DND-41 (cell line): ENCODE measurements at regions not wholly inside any gene's neighbourhood (a gene's known extent, or its start where the extent isn't known, plus 50 kb on each side); places are given as distances from the start of the nearest gene placed in this dataset.

Source experiments
- ATAC-seq: fragments of 200-7000 bp; cut with Tn5 transposase; 3 replicates; pipeline ENCODE4 v1.9.1; 2021; ENCODE audit warnings: low read depth; ENCODE audit not compliant: insufficient read depth
- DNase-seq: peaks from one replicate; pipeline ENCODE4 v3.0.0-alpha.2; 2020
- H2AFZ ChIP-seq: 2 replicates; pipeline ENCODE4 v1.6.0; 2012; ENCODE audit warnings: low read depth, low read length
- H3K27ac ChIP-seq: 2 replicates; pipeline ENCODE4 v1.5.1; 2012; ENCODE audit warnings: low read length, inconsistent platforms
- H3K27me3 ChIP-seq: fragments of 200-600 bp; sonication (generic); 2 replicates; pipeline ENCODE4 v1.6.0; 2012; ENCODE audit warnings: low read length, mild to moderate bottlenecking, inconsistent platforms; ENCODE audit not compliant: insufficient read depth, poor library complexity
- H3K36me3 ChIP-seq: 2 replicates; pipeline ENCODE4 v1.5.1; 2012; ENCODE audit warnings: low read length, inconsistent platforms; ENCODE audit not compliant: insufficient read depth
- H3K4me1 ChIP-seq: 2 replicates; pipeline ENCODE4 v1.5.1; 2012; ENCODE audit warnings: mild to moderate bottlenecking, low read length; ENCODE audit not compliant: insufficient read depth
- H3K4me2 ChIP-seq: 2 replicates; pipeline ENCODE4 v1.6.0; 2012; ENCODE audit warnings: mild to moderate bottlenecking, moderate library complexity, low read length, inconsistent platforms; ENCODE audit not compliant: insufficient read depth
- H3K4me3 ChIP-seq, 2 experiments: fragments of 200-600 bp in 1 of 2; shearing (Covaris generic) in 1 of 2; 2 replicates each; pipeline ENCODE4 v1.5.1; 2012 to 2016; ENCODE audit warnings: inconsistent platforms in 2 of 2, low read length in 2 of 2, mild to moderate bottlenecking in 2 of 2, low read depth in 1 of 2, moderate library complexity in 1 of 2
- H3K79me2 ChIP-seq: 2 replicates; pipeline ENCODE4 v1.6.0; 2012; ENCODE audit warnings: low read length, inconsistent platforms; ENCODE audit not compliant: insufficient read depth
- H3K9ac ChIP-seq: 2 replicates; pipeline ENCODE4 v1.6.0; 2012; ENCODE audit warnings: low read depth, mild to moderate bottlenecking, inconsistent platforms, low read length, moderate library complexity
- H3K9me3 ChIP-seq: 2 replicates; pipeline ENCODE4 v1.5.1; 2012; ENCODE audit warnings: low read length, moderate library complexity, mild to moderate bottlenecking, inconsistent platforms; ENCODE audit not compliant: insufficient read depth, severe bottlenecking
- H4K20me1 ChIP-seq: 2 replicates; pipeline ENCODE4 v1.6.0; 2012; ENCODE audit warnings: low read length; ENCODE audit not compliant: insufficient read depth
- EZH2 ChIP-seq: IDR thresholded peaks from 3 replicates; pipeline ENCODE4 v1.6.1; 2012; ENCODE audit warnings: borderline replicate concordance, low read depth, mild to moderate bottlenecking, moderate library complexity, low read length, inconsistent platforms; ENCODE audit not compliant: severe bottlenecking
- TF ChIP-seq, protein P1 (sequence below): IDR thresholded peaks from 2 replicates; pipeline ENCODE4 v1.5.1; 2012; ENCODE audit warnings: borderline replicate concordance, low read length, moderate library complexity, mild to moderate bottlenecking; ENCODE audit not compliant: poor library complexity, severe bottlenecking; ENCODE audit errors: extremely low read depth

DNA sequence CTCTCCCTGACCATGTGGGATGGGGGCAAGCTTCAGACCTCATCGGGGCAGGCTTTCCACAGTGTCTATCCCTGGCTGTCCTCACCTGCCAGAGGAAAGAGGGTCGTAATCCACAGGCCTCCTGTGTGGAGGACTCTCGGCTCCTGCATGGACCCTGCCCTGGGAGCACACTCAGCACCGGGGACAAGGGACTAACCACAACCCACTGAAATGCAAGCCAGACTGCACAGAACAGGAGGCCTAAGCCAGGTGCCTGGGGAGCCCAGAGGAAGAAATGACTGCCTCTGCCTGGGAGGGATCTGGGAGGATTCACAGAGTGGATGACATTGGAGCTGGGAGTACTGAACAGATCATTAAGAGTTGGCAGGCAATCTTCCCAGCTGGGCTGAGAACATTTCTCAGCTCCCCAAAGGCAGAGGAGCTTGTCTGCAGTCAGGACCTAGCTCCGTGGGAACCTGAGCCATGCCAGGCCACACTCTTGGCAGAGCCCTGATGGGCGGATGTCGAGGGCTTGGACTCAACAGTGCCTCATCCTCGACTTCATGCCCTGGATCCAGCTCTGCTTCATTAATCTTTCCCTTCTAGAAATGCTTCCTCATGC, 213.4 kb downstream of the USP6NL start:
- Histone ChIP-seq H3K4me3 (no peak overlapping the region), H4K20me1 (no peaks in the 10 kb centered on the region), H3K9ac (no peak overlapping the region), H3K79me2 (no peaks in the 10 kb centered on the region), H3K27me3 (no peaks in the 10 kb centered on the region), H3K36me3 (no peaks in the 10 kb centered on the region), H3K4me2 (no peak overlapping the region), H3K27ac (peak overlapping the region; percentile 30; the same call in 1 of the 2 replicates), H3K9me3 (no peaks in the 10 kb centered on the region), H3K4me1 (peaks cover 24% of the 10 kb centered on the region), H2AFZ (no peak overlapping the region)
- peak; percentile 41 for DNase-seq
- ATAC-seq = peak; percentile 54
- TF ChIP-seq EZH2 = no peak
- TF ChIP-seq, protein P1, sequence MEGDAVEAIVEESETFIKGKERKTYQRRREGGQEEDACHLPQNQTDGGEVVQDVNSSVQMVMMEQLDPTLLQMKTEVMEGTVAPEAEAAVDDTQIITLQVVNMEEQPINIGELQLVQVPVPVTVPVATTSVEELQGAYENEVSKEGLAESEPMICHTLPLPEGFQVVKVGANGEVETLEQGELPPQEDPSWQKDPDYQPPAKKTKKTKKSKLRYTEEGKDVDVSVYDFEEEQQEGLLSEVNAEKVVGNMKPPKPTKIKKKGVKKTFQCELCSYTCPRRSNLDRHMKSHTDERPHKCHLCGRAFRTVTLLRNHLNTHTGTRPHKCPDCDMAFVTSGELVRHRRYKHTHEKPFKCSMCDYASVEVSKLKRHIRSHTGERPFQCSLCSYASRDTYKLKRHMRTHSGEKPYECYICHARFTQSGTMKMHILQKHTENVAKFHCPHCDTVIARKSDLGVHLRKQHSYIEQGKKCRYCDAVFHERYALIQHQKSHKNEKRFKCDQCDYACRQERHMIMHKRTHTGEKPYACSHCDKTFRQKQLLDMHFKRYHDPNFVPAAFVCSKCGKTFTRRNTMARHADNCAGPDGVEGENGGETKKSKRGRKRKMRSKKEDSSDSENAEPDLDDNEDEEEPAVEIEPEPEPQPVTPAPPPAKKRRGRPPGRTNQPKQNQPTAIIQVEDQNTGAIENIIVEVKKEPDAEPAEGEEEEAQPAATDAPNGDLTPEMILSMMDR = no peak

DNA sequence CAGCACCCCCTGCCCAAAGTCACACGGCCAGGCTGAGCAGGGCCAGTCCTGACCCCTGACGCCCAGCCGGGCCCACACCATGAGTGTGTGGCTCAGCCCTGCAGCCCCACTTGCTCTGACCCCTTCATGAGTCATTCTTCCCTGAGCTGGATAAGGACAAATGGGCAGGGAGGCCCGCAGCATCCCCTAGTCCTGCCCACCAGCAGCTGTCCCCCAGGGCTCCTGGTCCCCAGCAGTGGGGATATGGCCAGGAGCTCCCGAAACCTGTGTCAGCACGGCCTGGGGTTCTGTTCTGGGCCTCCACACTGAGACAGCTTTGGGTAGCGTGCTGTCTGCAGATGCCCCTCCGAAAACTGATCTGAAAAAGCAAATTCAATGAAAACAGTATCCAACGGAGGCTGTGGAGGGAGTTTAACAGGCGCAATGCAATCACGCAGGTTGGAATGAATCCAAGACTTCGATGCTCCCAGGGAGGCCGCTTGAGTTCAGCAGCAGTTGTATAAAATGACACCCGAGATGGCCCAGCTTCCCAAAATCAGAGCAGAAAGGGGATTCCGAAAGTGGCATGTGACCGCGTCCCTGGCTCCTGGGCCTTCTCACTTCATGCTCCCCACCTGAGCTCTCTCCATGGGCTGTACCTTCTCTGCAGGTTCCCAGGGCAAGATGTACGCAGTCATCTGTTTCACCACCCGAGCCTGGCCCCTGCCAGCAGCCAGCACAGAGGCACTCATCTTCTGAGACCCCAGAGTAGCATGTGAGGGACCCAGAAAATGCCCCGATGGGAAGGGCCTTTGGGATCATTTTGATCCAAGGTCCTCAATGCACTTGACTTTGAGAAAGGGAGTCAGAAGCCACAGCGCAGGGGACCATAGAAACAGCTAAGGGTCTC, 214.1 kb downstream of the USP6NL start:
- Histone ChIP-seq H3K79me2 (no peaks in the 10 kb centered on the region), H3K9me3 (no peaks in the 10 kb centered on the region), H3K27me3 (no peaks in the 10 kb centered on the region), H3K4me3 (no peak overlapping the region), H3K9ac (no peak overlapping the region), H3K4me1 (peaks cover 16% of the 10 kb centered on the region), H3K27ac (peak overlapping the region; percentile 30; the same call in 1 of the 2 replicates), H2AFZ (no peak overlapping the region), H4K20me1 (no peaks in the 10 kb centered on the region), H3K36me3 (no peaks in the 10 kb centered on the region), H3K4me2 (no peak overlapping the region)
- ATAC-seq = no peak
- no peak for DNase-seq
- no peak for TF ChIP-seq EZH2
- TF ChIP-seq, protein P1 = no peak

DNA sequence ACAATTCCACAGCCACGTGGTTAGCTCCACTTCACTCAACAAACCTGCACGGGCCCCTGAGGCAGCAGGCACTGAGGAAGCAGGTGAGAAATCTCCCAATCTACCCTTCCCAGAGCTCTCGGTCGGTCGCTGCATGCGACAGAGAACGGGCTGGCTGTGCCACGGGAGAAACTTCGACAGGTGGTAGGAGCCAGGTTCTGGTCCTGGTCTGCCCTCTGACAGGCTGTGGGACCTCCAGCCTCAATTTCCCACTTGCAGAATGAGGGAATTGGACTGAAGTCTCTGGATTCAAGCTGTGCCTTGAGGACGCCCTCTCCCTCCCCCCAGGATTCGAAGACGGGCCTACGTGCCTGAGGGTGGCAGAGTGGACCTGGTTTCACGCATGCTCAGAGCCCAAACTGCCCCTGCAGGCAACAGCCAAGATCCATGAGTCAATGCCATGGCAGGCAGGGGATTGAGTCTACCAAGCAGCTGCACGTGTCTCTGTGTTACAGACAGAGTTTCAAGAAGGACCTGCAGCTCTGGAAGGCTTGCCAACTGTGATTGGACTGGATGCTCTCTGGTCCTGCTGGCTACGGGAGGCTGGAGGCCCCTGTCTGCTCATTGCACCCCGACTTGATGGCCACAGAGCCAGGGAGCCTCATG, 215.0 kb downstream of the USP6NL start:
- Histone ChIP-seq H3K4me1 (peaks cover 7% of the 10 kb centered on the region), H3K9me3 (no peaks in the 10 kb centered on the region), H3K4me2 (no peak overlapping the region), H3K79me2 (no peaks in the 10 kb centered on the region), H3K4me3 (no peak overlapping the region), H3K36me3 (no peaks in the 10 kb centered on the region), H3K27me3 (no peaks in the 10 kb centered on the region), H4K20me1 (no peaks in the 10 kb centered on the region), H2AFZ (no peak overlapping the region), H3K27ac (peak overlapping the region; percentile 35; the same call in 1 of the 2 replicates), H3K9ac (no peak overlapping the region)
- DNase-seq (no peak), ATAC-seq (no peak)
- TF ChIP-seq, protein P1 = no peak
- no peak for TF ChIP-seq EZH2
